Peyer's patch (tissue), 4 donors: ENCODE measurements at regions not wholly inside any gene's neighbourhood (a gene's known extent, or its start where the extent isn't known, plus 50 kb on each side); places are given as distances from the start of the nearest gene placed in this dataset.

ENCODE experiments used
- CTCF ChIP-seq, 6 experiments: fragments of 450-650 bp in 4 of 6; fragments of 200-600 bp in 2 of 6; sonication (generic) in 1 of 6; IDR thresholded peaks; one replicate each; pipeline ENCODE4 v1.5.1; 2017 to 2019; ENCODE audit warnings: antibody characterized with exemption in 6 of 6, mild to moderate bottlenecking in 3 of 6, moderate library complexity in 1 of 6
- POLR2A ChIP-seq, 2 donors: fragments of 450-650 bp; IDR thresholded peaks; one replicate each; pipeline ENCODE4 v1.5.1; 2017; ENCODE audit warnings: antibody characterized with exemption in 2 of 2, mild to moderate bottlenecking in 2 of 2, moderate library complexity in 2 of 2

GRCh38 chr2:5562426-5562825, 129.8 kb upstream of the SOX11 start:
- TF ChIP-seq POLR2A (IDR thresholded peaks at IDR 0.05) (no peak), CTCF (IDR thresholded peaks at IDR 0.05) (no peak)
